Cardiac fibroblast (primary cell): ENCODE measurements at regions not wholly inside any gene's neighbourhood (a gene's known extent, or its start where the extent isn't known, plus 50 kb on each side); places are given as distances from the start of the nearest gene placed in this dataset.
"Not testable (repeated sequence)": the region's sequence is repeated elsewhere in the genome, so short reads cannot be mapped to it uniquely, and the experiment has no call there.

ENCODE experiments used
- DNase-seq, 2 donors: peaks; one replicate each; pipeline versions ENCODE4 v3.0.0 to v3.0.0-alpha.2; 2010; ENCODE audit warnings: low read depth in 2 of 2
- H3K4me3 ChIP-seq, 2 donors: replicated peaks in 1 of 2; 1 replicate in 1 of 2; 2 replicates in 1 of 2; pipeline ENCODE4 v1.5.1; 2011; ENCODE audit warnings: low read depth in 2 of 2, low read length in 2 of 2, mild to moderate bottlenecking in 2 of 2, moderate library complexity in 1 of 2
- CTCF ChIP-seq: IDR thresholded peaks from one replicate; pipeline ENCODE4 v1.5.1; 2011; ENCODE audit warnings: low read depth, mild to moderate bottlenecking, low read length, inconsistent platforms

GRCh38 chr2:133887676-133888040, 319.4 kb upstream of the NCKAP5 start:
- H3K4me3 ChIP-seq: no peak overlapping the region
- DNase-seq: no peak
- TF ChIP-seq CTCF: no peak

- no peak for TF ChIP-seq CTCF
Observed at GRCh38 chr2:133888107-133888506, 319.8 kb upstream of the NCKAP5 start.

GRCh38 chr2:133888621-133889219, 320.5 kb upstream of the NCKAP5 start:
- H3K4me3 ChIP-seq: no peak overlapping the region
- TF ChIP-seq CTCF: no peak
- DNase-seq: no peak

More at GRCh38 chr2:133888107-133888506, 319.8 kb upstream of the NCKAP5 start:
- H3K4me3 ChIP-seq: no peak overlapping the region
- no peak for DNase-seq

- TF ChIP-seq CTCF: no peak
- H3K4me3 ChIP-seq: no peak overlapping the region
- no peak for DNase-seq
Observed at GRCh38 chr2:133892352-133892913, 324.2 kb upstream of the NCKAP5 start.

GRCh38 chr2:133894429-133894828, 326.2 kb upstream of the NCKAP5 start:
- no peak for DNase-seq
- no peak for TF ChIP-seq CTCF
- H3K4me3 ChIP-seq: no peak overlapping the region

- not testable (repeated sequence) for DNase-seq, H3K4me3 ChIP-seq
Observed at GRCh38 chr2:133897838-133898237, 329.6 kb upstream of the NCKAP5 start.

- TF ChIP-seq CTCF: no peak
- H3K4me3 ChIP-seq: no peak overlapping the region
- no peak for DNase-seq
Observed at GRCh38 chr2:133900909-133901308, 332.6 kb upstream of the NCKAP5 start.
